Dedifferentiated amniotic fluid mesenchymal stem cell (primary cell): ENCODE measurements at regions not wholly inside any gene's neighbourhood (a gene's known extent, or its start where the extent isn't known, plus 50 kb on each side); places are given as distances from the start of the nearest gene placed in this dataset.
A peak's percentile ranks its signal among the peaks of the same experiment; 100 is the strongest.

ENCODE experiments used
- DNase-seq: peaks from one replicate; pipeline ENCODE4 v3.0.0-alpha.2; 2016; ENCODE audit errors: extremely low spot score

GRCh38 chr18:22625406-22625805, 207.7 kb upstream of the CTAGE1 start:
- DNase-seq = no peak

GRCh38 chr18:22626771-22627170, 209.1 kb upstream of the CTAGE1 start:
- no peak for DNase-seq

GRCh38 chr18:22627506-22627905, 209.8 kb upstream of the CTAGE1 start:
- DNase-seq = no peak

GRCh38 chr18:22628795-22629510, 211.2 kb upstream of the CTAGE1 start:
- no peak for DNase-seq

- no peak for DNase-seq
These were observed 213.3 kb upstream of the CTAGE1 start for GRCh38 chr18:22630980-22631379.

- no peak for DNase-seq
These were observed 214.5 kb upstream of the CTAGE1 start for GRCh38 chr18:22632191-22632590.

- DNase-seq = no peak
These were observed 216.7 kb upstream of the CTAGE1 start for GRCh38 chr18:22634464-22634863.

GRCh38 chr18:22637787-22638186, 220.1 kb upstream of the CTAGE1 start:
- DNase-seq = peak; percentile 36

- no peak for DNase-seq
These were observed 221.3 kb upstream of the CTAGE1 start for GRCh38 chr18:22639026-22639463.

- no peak for DNase-seq
These were observed 221.8 kb upstream of the CTAGE1 start for GRCh38 chr18:22639561-22639960.

GRCh38 chr18:22640281-22640842, 222.6 kb upstream of the CTAGE1 start:
- DNase-seq = no peak

- DNase-seq = no peak
These were observed 224.2 kb upstream of the CTAGE1 start for GRCh38 chr18:22641958-22642357.

- no peak for DNase-seq
These were observed 226.0 kb upstream of the CTAGE1 start for GRCh38 chr18:22643731-22644130.

GRCh38 chr18:22650247-22650646, 232.5 kb upstream of the CTAGE1 start:
- peak; percentile 39 for DNase-seq

GRCh38 chr18:22657619-22658018, 239.9 kb upstream of the CTAGE1 start:
- no peak for DNase-seq

- no peak for DNase-seq
These were observed 240.6 kb upstream of the CTAGE1 start for GRCh38 chr18:22658318-22658717.

- no peak for DNase-seq
These were observed 245.7 kb upstream of the CTAGE1 start for GRCh38 chr18:22663378-22663777.

- no peak for DNase-seq
These were observed 248.8 kb upstream of the CTAGE1 start for GRCh38 chr18:22666411-22666940.

- no peak for DNase-seq
These were observed 249.4 kb upstream of the CTAGE1 start for GRCh38 chr18:22667156-22667555.

- peak; percentile 69 for DNase-seq
These were observed 250.1 kb upstream of the CTAGE1 start for GRCh38 chr18:22667616-22668422.

GRCh38 chr18:22668496-22668895, 250.8 kb upstream of the CTAGE1 start:
- no peak for DNase-seq

- no peak for DNase-seq
These were observed 253.2 kb upstream of the CTAGE1 start for GRCh38 chr18:22670914-22671313.
